Large intestine (tissue), 3 donors: ENCODE measurements at regions not wholly inside any gene's neighbourhood (a gene's known extent, or its start where the extent isn't known, plus 50 kb on each side); places are given as distances from the start of the nearest gene placed in this dataset.

Source experiments
- DNase-seq, 2 donors: peaks; one replicate each; pipeline versions ENCODE4 v3.0.0 to v3.0.0-alpha.2; 2013
- H3K27ac ChIP-seq: one replicate; pipeline ENCODE4 v1.5.1; 2013; ENCODE audit warnings: low read length
- H3K27me3 ChIP-seq: 2 replicates; pipeline ENCODE4 v1.6.1; 2013; ENCODE audit warnings: low read length; ENCODE audit not compliant: control insufficient read depth, insufficient read depth
- H3K36me3 ChIP-seq: 2 replicates; pipeline ENCODE4 v1.6.1; 2013; ENCODE audit warnings: low read length; ENCODE audit not compliant: control insufficient read depth, insufficient read depth
- H3K4me1 ChIP-seq: one replicate; pipeline ENCODE4 v1.6.1; 2013; ENCODE audit warnings: low read length; ENCODE audit not compliant: control insufficient read depth, insufficient read depth
- H3K4me3 ChIP-seq: one replicate; pipeline ENCODE4 v1.5.1; 2013; ENCODE audit warnings: low read length
- H3K9me3 ChIP-seq: one replicate; pipeline ENCODE4 v1.6.1; 2013; ENCODE audit warnings: mild to moderate bottlenecking, low read depth, low read length, moderate library complexity; ENCODE audit not compliant: control insufficient read depth
- WGBS: methylation state at CpG from one replicate; pipeline ENCODE4 v1.1.5; 2013; ENCODE audit warnings: low lambda C conversion rate; ENCODE audit not compliant: insufficient coverage; 5-methylcytosine and 5-hydroxymethylcytosine counted together

- DNase-seq, result no peak
- WGBS, result 100% methylated on average over 1 of the region's 1 CpG
- no peaks in the 10 kb centered on the region for H3K9me3 ChIP-seq
- H3K4me3 ChIP-seq, result no peak overlapping the region
- H3K36me3 ChIP-seq, result no peaks in the 10 kb centered on the region
- no peak overlapping the region for H3K27ac ChIP-seq
- H3K4me1 ChIP-seq, result no peaks in the 10 kb centered on the region
- H3K27me3 ChIP-seq, result peaks cover 2% of the 10 kb centered on the region
These were observed 53.1 kb downstream of the CH25H start for GRCh38 chr10:89153971-89154370.

DNA sequence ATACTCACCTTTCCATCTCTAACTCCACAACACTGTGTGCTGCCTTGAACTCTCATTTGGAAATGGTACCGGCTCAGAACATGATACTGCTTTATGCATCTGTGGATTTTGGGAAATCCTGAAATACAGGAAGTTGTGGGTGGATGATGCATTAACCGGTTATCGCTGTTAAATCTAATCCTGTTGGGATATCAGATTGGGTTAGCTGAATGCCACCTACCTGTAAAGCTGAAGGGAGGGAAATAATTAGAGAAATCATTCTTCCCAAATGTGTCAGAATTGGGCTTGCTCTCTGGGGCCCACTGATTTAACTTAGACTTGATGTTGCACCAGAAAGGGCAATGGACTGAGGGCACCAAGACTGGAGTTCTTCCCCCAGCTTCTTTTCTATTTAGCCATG, 54.0 kb downstream of the CH25H start:
- H3K27me3 ChIP-seq, result peaks cover 2% of the 10 kb centered on the region
- no peaks in the 10 kb centered on the region for H3K4me1 ChIP-seq
- H3K4me3 ChIP-seq, result no peak overlapping the region
- no peak overlapping the region for H3K27ac ChIP-seq
- WGBS, result no CpG with 5 or more reads among the region's 3 CpGs
- H3K36me3 ChIP-seq, result no peaks in the 10 kb centered on the region
- no peak for DNase-seq
- no peaks in the 10 kb centered on the region for H3K9me3 ChIP-seq

- WGBS, result 71% methylated on average over 1 of the region's 2 CpGs
- H3K36me3 ChIP-seq, result no peaks in the 10 kb centered on the region
- H3K9me3 ChIP-seq, result no peaks in the 10 kb centered on the region
- DNase-seq, result no peak
- H3K27ac ChIP-seq, result no peak overlapping the region
- no peak overlapping the region for H3K4me3 ChIP-seq
- H3K4me1 ChIP-seq, result no peaks in the 10 kb centered on the region
- H3K27me3 ChIP-seq, result peaks cover 2% of the 10 kb centered on the region
These were observed 55.3 kb downstream of the CH25H start for GRCh38 chr10:89151857-89152256.

GRCh38 chr10:89148061-89148460, 59.1 kb downstream of the CH25H start:
- Histone ChIP-seq H3K27ac (no peak overlapping the region), H3K4me1 (no peaks in the 10 kb centered on the region), H3K27me3 (no peaks in the 10 kb centered on the region), H3K4me3 (no peak overlapping the region), H3K36me3 (no peaks in the 10 kb centered on the region), H3K9me3 (no peaks in the 10 kb centered on the region)
- no CpG with 5 or more reads among the region's 5 CpGs for WGBS
- DNase-seq, result no peak

- no peaks in the 10 kb centered on the region for H3K4me1 ChIP-seq
- H3K27ac ChIP-seq, result no peak overlapping the region
- WGBS, result 100% methylated on average over 2 of the region's 2 CpGs
- no peak for DNase-seq
- H3K36me3 ChIP-seq, result no peaks in the 10 kb centered on the region
- no peaks in the 10 kb centered on the region for H3K27me3 ChIP-seq
- H3K9me3 ChIP-seq, result no peaks in the 10 kb centered on the region
- no peak overlapping the region for H3K4me3 ChIP-seq
These were observed 59.9 kb downstream of the CH25H start for GRCh38 chr10:89147256-89147655.

DNA sequence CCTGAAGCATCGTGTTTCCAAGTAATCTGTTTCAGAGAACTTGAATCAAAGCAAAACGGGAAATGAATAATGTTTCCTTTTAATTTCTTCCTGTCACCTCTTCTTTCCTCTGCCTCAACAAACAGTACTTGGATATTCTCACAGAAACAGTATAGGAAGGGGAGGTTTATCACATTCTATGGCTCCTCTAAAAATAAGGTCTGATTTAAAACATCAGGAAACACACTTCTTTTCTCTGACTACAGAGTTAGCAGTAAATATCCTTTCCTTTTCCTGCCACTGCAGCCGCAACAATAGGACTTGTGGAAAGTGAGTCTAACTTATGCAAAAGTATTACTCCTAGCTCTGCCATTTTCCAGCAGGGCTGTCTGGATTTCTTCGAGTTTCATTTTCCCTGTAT, 62.3 kb downstream of the CH25H start:
- Histone ChIP-seq H3K27me3 (no peaks in the 10 kb centered on the region), H3K27ac (no peak overlapping the region), H3K4me3 (no peak overlapping the region), H3K9me3 (no peaks in the 10 kb centered on the region), H3K36me3 (no peaks in the 10 kb centered on the region), H3K4me1 (no peaks in the 10 kb centered on the region)
- 77% methylated on average over 3 of the region's 4 CpGs for WGBS
- no peak for DNase-seq

- WGBS, result no CpG with 5 or more reads among the region's 2 CpGs
- H3K27ac ChIP-seq, result no peak overlapping the region
- no peaks in the 10 kb centered on the region for H3K9me3 ChIP-seq
- DNase-seq, result no peak
- no peaks in the 10 kb centered on the region for H3K36me3 ChIP-seq
- H3K4me3 ChIP-seq, result no peak overlapping the region
- H3K4me1 ChIP-seq, result no peaks in the 10 kb centered on the region
- H3K27me3 ChIP-seq, result no peaks in the 10 kb centered on the region
These were observed 64.5 kb downstream of the CH25H start for GRCh38 chr10:89142590-89142989.

DNA sequence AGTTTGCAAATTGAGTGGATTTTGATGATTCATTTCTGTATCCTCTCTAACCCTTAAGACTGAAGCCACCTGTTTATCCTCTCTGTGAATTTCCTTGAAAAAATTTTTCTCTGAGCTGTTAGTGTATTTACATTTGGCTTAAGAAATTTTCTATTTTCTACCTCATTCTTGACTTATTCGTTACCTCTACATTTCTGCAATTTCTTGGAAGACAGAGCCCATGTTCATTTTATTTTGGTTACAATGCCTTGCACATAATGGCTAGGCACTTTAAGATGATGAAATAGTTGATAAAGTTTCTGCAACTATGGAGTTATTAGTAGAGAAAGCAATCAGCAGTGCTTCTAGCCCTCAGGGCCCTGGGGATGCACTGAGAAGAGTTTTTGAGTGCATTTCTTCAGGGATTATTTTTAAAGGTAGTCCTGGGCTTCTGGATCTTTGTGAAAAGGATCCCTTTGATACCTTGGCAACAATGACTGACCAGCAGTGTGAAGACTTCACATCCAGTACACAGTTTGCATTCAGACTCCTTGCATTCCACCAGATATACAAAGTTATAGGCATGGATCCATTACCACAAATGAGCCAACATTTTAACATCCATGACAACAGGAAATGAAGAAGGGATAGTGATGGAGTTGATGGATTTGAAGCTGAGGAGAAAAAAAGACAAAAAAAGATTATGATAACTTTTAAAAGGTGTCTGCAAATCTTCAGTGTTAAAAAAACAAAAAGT, 68.2 kb downstream of the CH25H start:
- H3K27me3 ChIP-seq, result no peaks in the 10 kb centered on the region
- 92% methylated on average over 1 of the region's 1 CpG for WGBS
- no peak for DNase-seq

GRCh38 chr10:89134963-89135362, 72.2 kb downstream of the CH25H start:
- Histone ChIP-seq H3K9me3 (no peaks in the 10 kb centered on the region), H3K27ac (no peak overlapping the region), H3K27me3 (no peaks in the 10 kb centered on the region), H3K4me3 (no peak overlapping the region), H3K4me1 (no peaks in the 10 kb centered on the region), H3K36me3 (no peaks in the 10 kb centered on the region)
- no peak for DNase-seq

More for the DNA sequence above, 68.2 kb downstream of the CH25H start:
- H3K4me1 ChIP-seq, result no peaks in the 10 kb centered on the region
- H3K36me3 ChIP-seq, result no peaks in the 10 kb centered on the region
- H3K9me3 ChIP-seq, result no peaks in the 10 kb centered on the region
- no peak overlapping the region for H3K27ac ChIP-seq
- no peak overlapping the region for H3K4me3 ChIP-seq

DNA sequence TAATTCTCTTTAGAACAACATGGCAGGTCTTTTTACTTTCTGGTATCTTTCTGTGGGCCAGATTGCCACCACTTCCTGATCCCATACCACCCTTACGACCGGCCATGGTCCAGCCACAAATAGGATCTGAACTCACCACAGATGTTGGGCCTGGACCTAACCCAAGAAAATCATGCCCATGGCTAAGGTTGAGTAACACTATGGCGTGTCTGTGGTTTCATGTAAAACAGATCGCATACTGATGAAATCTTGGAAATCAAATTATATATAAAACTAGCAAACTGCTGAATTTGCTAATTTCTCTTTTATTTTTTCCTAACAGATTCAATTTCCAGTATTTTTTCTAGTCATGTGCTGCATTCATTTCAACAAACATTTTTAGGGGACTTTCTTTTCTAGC, 77.2 kb downstream of the CH25H start:
- H3K27me3 ChIP-seq, result no peaks in the 10 kb centered on the region
- H3K4me3 ChIP-seq, result no peak overlapping the region
- no peak for DNase-seq
- H3K27ac ChIP-seq, result no peak overlapping the region
- no peaks in the 10 kb centered on the region for H3K9me3 ChIP-seq
- H3K36me3 ChIP-seq, result no peaks in the 10 kb centered on the region
- no peaks in the 10 kb centered on the region for H3K4me1 ChIP-seq
- WGBS, result 92% methylated on average over 2 of the region's 4 CpGs

GRCh38 chr10:89122433-89123051, 84.6 kb downstream of the CH25H start:
- peaks cover 5% of the 10 kb centered on the region for H3K27me3 ChIP-seq
- WGBS, result no CpG with 5 or more reads among the region's 4 CpGs
- no peaks in the 10 kb centered on the region for H3K36me3 ChIP-seq
- no peaks in the 10 kb centered on the region for H3K9me3 ChIP-seq
- no peak overlapping the region for H3K4me3 ChIP-seq
- no peak for DNase-seq
- H3K27ac ChIP-seq, result no peak overlapping the region
- H3K4me1 ChIP-seq, result no peaks in the 10 kb centered on the region
